GM12878 (cell line): ENCODE measurements at regions not wholly inside any gene's neighbourhood (a gene's known extent, or its start where the extent isn't known, plus 50 kb on each side); places are given as distances from the start of the nearest gene placed in this dataset.

Source experiments
- ATAC-seq: fragments of 200-7000 bp; cut with Tn5 transposase; 3 replicates; pipeline ENCODE4 v1.9.1; 2020; ENCODE audit warnings: mild to moderate bottlenecking, moderate library complexity
- BruUV-seq: library from RNA; stranded (reverse); fragments of 400-500 nt; replicated peaks from 2 replicates; lab custom pipeline; 2021; lab: Mats Ljungman, UMichigan
- CTCF ChIA-PET: fragments of 300-600 bp; sonication (Branson Sonifier 250); formaldehyde crosslinking; extraction: SDS; loops from one replicate; lab custom pipeline; 2021; ENCODE audit warnings: inconsistent platforms; lab: Yijun Ruan, JAX
- POLR2A ChIA-PET: fragments of 350-600 bp; formaldehyde crosslinking; extraction: SDS; loops from one replicate; lab custom pipeline; 2021; ENCODE audit warnings: inconsistent platforms; lab: Charles Lee
- RAD21 ChIA-PET: fragments of 300-600 bp; sonication (Branson Sonifier 250); formaldehyde crosslinking; loops from one replicate; lab custom pipeline; 2023; ENCODE audit warnings: antibody characterized with exemption; ENCODE audit not compliant: unreplicated experiment; lab: Charles Lee
- SMC1A ChIA-PET: fragments of 300-600 bp; sonication (Branson Sonifier 250); formaldehyde crosslinking; loops from one replicate; lab custom pipeline; 2023; ENCODE audit not compliant: unreplicated experiment, uncharacterized antibody; lab: Charles Lee
- DNase-seq: peaks from one replicate; pipeline ENCODE4 v3.0.0-alpha.2; 2011; ENCODE audit warnings: low read depth, low spot score
- FAIRE-seq: peaks from 3 replicates; lab custom pipeline; 2011; peaks lifted over from hg19 to GRCh38; lab: Jason Lieb, UNC
- H2AFZ ChIP-seq: 2 replicates; pipeline ENCODE4 v1.6.0; 2011; ENCODE audit warnings: low read depth, low read length, control low read depth; ENCODE audit not compliant: control insufficient read depth
- H3K27ac ChIP-seq: 2 replicates; pipeline ENCODE4 v1.5.1; 2011; ENCODE audit warnings: control low read depth; ENCODE audit not compliant: control insufficient read depth, insufficient read depth
- H3K27me3 ChIP-seq, 2 experiments: replicated peaks in 1 of 2; 2 replicates each; pipeline versions ENCODE4 v1.6.0 to v1.6.1; 2011; ENCODE audit warnings: low read length in 1 of 2; ENCODE audit not compliant: control insufficient read depth in 2 of 2, insufficient read depth in 2 of 2
- H3K36me3 ChIP-seq, 2 experiments: 2 replicates each; pipeline ENCODE4 v1.5.1; 2011; ENCODE audit warnings: low read length in 1 of 2; ENCODE audit not compliant: control insufficient read depth in 2 of 2, insufficient read depth in 2 of 2
- H3K4me1 ChIP-seq: 2 replicates; pipeline ENCODE4 v1.6.1; 2011; ENCODE audit warnings: mild to moderate bottlenecking, low read length, moderate library complexity, mixed read lengths; ENCODE audit not compliant: control insufficient read depth, insufficient read depth
- H3K4me2 ChIP-seq: 2 replicates; pipeline ENCODE4 v1.6.0; 2011; ENCODE audit warnings: control low read depth; ENCODE audit not compliant: control insufficient read depth, insufficient read depth
- H3K4me3 ChIP-seq: fragments of 200-600 bp; sonication (generic); 2 replicates; pipeline ENCODE4 v1.5.1; 2016
- H3K79me2 ChIP-seq: 2 replicates; pipeline ENCODE4 v1.6.0; 2011; ENCODE audit warnings: low read length; ENCODE audit not compliant: control insufficient read depth, insufficient read depth
- H3K9ac ChIP-seq: 2 replicates; pipeline ENCODE4 v1.8.0; 2011; ENCODE audit warnings: low read length, control low read depth, mixed read lengths; ENCODE audit not compliant: control insufficient read depth, insufficient read depth
- H3K9me3 ChIP-seq: replicated peaks from 3 replicates; pipeline ENCODE4 v1.5.1; 2011; ENCODE audit warnings: mild to moderate bottlenecking, low read length; ENCODE audit not compliant: control insufficient read depth, insufficient read depth
- H4K20me1 ChIP-seq: 2 replicates; pipeline ENCODE4 v1.6.0; 2011; ENCODE audit not compliant: control insufficient read depth, insufficient read depth
- BCL11A ChIP-seq: IDR thresholded peaks from 2 replicates; pipeline ENCODE4 v1.6.1; 2011; ENCODE audit warnings: low read depth, low read length
- MYB ChIP-seq: fragments of 150-350 bp; IDR thresholded peaks from 2 replicates; pipeline ENCODE4 v1.6.1; 2014; ENCODE audit warnings: mild to moderate bottlenecking, low read depth, low read length, borderline replicate concordance
- MYC ChIP-seq: IDR thresholded peaks from 2 replicates; pipeline ENCODE4 v1.6.1; 2011; ENCODE audit warnings: mild to moderate bottlenecking, low read length, moderate library complexity, inconsistent platforms; ENCODE audit not compliant: insufficient read depth, insufficient replicate concordance, insufficient read length, severe bottlenecking
- NKRF ChIP-seq: fragments of 450-650 bp; conservative IDR thresholded peaks from 2 replicates; pipeline ENCODE4 v1.6.1; 2017; ENCODE audit warnings: mild to moderate bottlenecking, moderate library complexity
- RAD51 ChIP-seq: fragments of 450-650 bp; IDR thresholded peaks from 2 replicates; pipeline ENCODE4 v1.6.1; 2016; ENCODE audit warnings: moderate library complexity, mild to moderate bottlenecking, inconsistent platforms
- STAT1 ChIP-seq: fragments of 450-650 bp; conservative IDR thresholded peaks from 2 replicates; pipeline ENCODE4 v1.6.1; 2014; ENCODE audit warnings: antibody characterized with exemption, mild to moderate bottlenecking
- ZBTB11 ChIP-seq: fragments of 450-650 bp; formaldehyde crosslinking; IDR thresholded peaks from 2 replicates; pipeline ENCODE4 v1.5.0; 2022; ENCODE audit warnings: mild to moderate bottlenecking, missing genetic modification characterization
- ZBTB4 ChIP-seq: fragments of 450-650 bp; formaldehyde crosslinking; IDR thresholded peaks from 2 replicates; pipeline ENCODE4 v1.4.0; 2022; ENCODE audit warnings: mild to moderate bottlenecking, moderate library complexity
- WGBS: methylation state at CpG from one replicate; pipeline ENCODE4 v1.1.6; 2016; ENCODE audit warnings: low lambda C conversion rate; ENCODE audit not compliant: insufficient replicate concordance, insufficient coverage; ENCODE audit errors: missing lambda C conversion rate; 5-methylcytosine and 5-hydroxymethylcytosine counted together
- in situ Hi-C: fragments of 300-500 bp; cut with MboI; formaldehyde crosslinking; loops from 9 replicates; pipeline ENCODE4 v1.14.3; 2018; ENCODE audit warnings: mixed read lengths
- intact Hi-C: fragments of 100-400 bp; cut with micrococcal nuclease; formaldehyde crosslinking; loops from one replicate; pipeline ENCODE4 v1.14.2; 2022; ENCODE audit not compliant: unreplicated experiment

GRCh38 chr1:87210151-87210550, 118.5 kb upstream of the LMO4 start:
- Histone ChIP-seq H4K20me1 (no peaks in the 10 kb centered on the region), H3K79me2 (no peaks in the 10 kb centered on the region), H3K9me3 (peaks cover 2% of the 10 kb centered on the region; the same call in 1 of the 3 replicates), H3K27ac (no peak overlapping the region), H2AFZ (no peak overlapping the region), H3K27me3 (no peaks in the 10 kb centered on the region), H3K4me1 (peaks cover 5% of the 10 kb centered on the region; the same call in 1 of the 2 replicates), H3K9ac (no peak overlapping the region), H3K4me3 (no peak overlapping the region), H3K36me3 (no peaks in the 10 kb centered on the region), H3K4me2 (no peak overlapping the region)
- intact Hi-C loops (no loop called here), in situ Hi-C loops (no loop called here)
- WGBS: 61% methylated on average over 3 of the region's 3 CpGs
- ChIA-PET POLR2A (no interaction called here), RAD21 (no interaction called here), SMC1A (no interaction called here), CTCF (interaction anchor here (1.7 kb wide), 1 partner anchor 9 kb away, joined by 5 read pairs; no protein-coding TSS in a partner anchor)
- no TSS peak for BruUV-seq
- ATAC-seq: no peak
- no peak for TF ChIP-seq ZBTB4
- no peak for TF ChIP-seq MYB
- TF ChIP-seq NKRF: no peak
- TF ChIP-seq STAT1: no peak
- no peak for TF ChIP-seq BCL11A
- no peak for TF ChIP-seq ZBTB11 (CRISPR knock-in tag)
- no peak for TF ChIP-seq MYC
- TF ChIP-seq RAD51: no peak
- no peak for FAIRE-seq
- no peak for DNase-seq
